ENCODE measurements at regions not wholly inside any gene's neighbourhood (a gene's known extent, or its start where the extent isn't known, plus 50 kb on each side); places are given as distances from the start of the nearest gene placed in this dataset.

GRCh38 chr3:177516158-177517011 lies 319.1 kb upstream of the TBL1XR1 start:
- H3K9me3 ChIP-seq (ENCODE audit: low read length), result no peaks in the 10 kb centered on the region
- H3K27me3 ChIP-seq (ENCODE audit: insufficient read depth, low read depth, low read length), result no peaks in the 10 kb centered on the region
- TF ChIP-seq MXI1 (conservative IDR thresholded peaks at IDR 0.05; ENCODE audit: poor library complexity, severe bottlenecking), result no peak
- TF ChIP-seq REST (IDR thresholded peaks at IDR 0.05; ENCODE audit: borderline replicate concordance), result no peak
- no peak for TF ChIP-seq CTCF (IDR thresholded peaks at IDR 0.05; ENCODE audit: poor library complexity, severe bottlenecking)
- no peak for TF ChIP-seq RAD21 (conservative IDR thresholded peaks at IDR 0.05)
- no peak for TF ChIP-seq EZH2 (IDR thresholded peaks at IDR 0.05; ENCODE audit: borderline replicate concordance, insufficient read depth, low read length, poor library complexity, severe bottlenecking)
- no peak for TF ChIP-seq POLR2AphosphoS5 (IDR thresholded peaks at IDR 0.05)
- no peak for TF ChIP-seq TAF1 (IDR thresholded peaks at IDR 0.05; ENCODE audit: low read depth)
- TF ChIP-seq SMC3 (conservative IDR thresholded peaks at IDR 0.05; ENCODE audit: poor library complexity), result no peak
- no peak for TF ChIP-seq EP300 (conservative IDR thresholded peaks at IDR 0.05; ENCODE audit: poor library complexity, severe bottlenecking)
- no peaks in the 10 kb centered on the region for H3K36me3 ChIP-seq (ENCODE audit: insufficient read depth, low read length)
- no peak overlapping the region for H3K9ac ChIP-seq (ENCODE audit: low read length)
- H3K4me3 ChIP-seq (ENCODE audit: low read length), result no peak overlapping the region
- H3K4me2 ChIP-seq (ENCODE audit: low read length), result no peak overlapping the region
- H3F3A ChIP-seq (ENCODE audit: insufficient read depth, low read length, poor library complexity, severe bottlenecking), result no peaks in the 10 kb centered on the region
- no peak overlapping the region for H2AFZ ChIP-seq (ENCODE audit: low read depth, low read length)
- no peaks in the 10 kb centered on the region for H3K79me2 ChIP-seq (replicated peaks; ENCODE audit: insufficient read depth, low read length)
- no peaks in the 10 kb centered on the region for H3K9me2 ChIP-seq (ENCODE audit: insufficient read depth, low read length)
- no peak overlapping the region for H3K27ac ChIP-seq (ENCODE audit: low read length)
- H4K20me1 ChIP-seq (ENCODE audit: insufficient read depth), result no peaks in the 10 kb centered on the region

- Histone ChIP-seq H3K27me3 (ENCODE audit: insufficient read depth, low read depth, low read length) (no peaks in the 10 kb centered on the region), H3K4me2 (ENCODE audit: low read length) (no peak overlapping the region), H3K9ac (ENCODE audit: low read length) (no peak overlapping the region), H3K9me3 (ENCODE audit: low read length) (no peaks in the 10 kb centered on the region), H3F3A (ENCODE audit: insufficient read depth, low read length, poor library complexity, severe bottlenecking) (no peaks in the 10 kb centered on the region), H3K36me3 (ENCODE audit: insufficient read depth, low read length) (no peaks in the 10 kb centered on the region), H3K79me2 (replicated peaks; ENCODE audit: insufficient read depth, low read length) (no peaks in the 10 kb centered on the region), H3K4me3 (ENCODE audit: low read length) (no peak overlapping the region), H3K9me2 (ENCODE audit: insufficient read depth, low read length) (no peaks in the 10 kb centered on the region), H4K20me1 (ENCODE audit: insufficient read depth) (no peaks in the 10 kb centered on the region), H3K27ac (ENCODE audit: low read length) (no peak overlapping the region), H2AFZ (ENCODE audit: low read depth, low read length) (no peak overlapping the region)
- TF ChIP-seq REST (IDR thresholded peaks at IDR 0.05; ENCODE audit: borderline replicate concordance), result no peak
- no peak for TF ChIP-seq EP300 (conservative IDR thresholded peaks at IDR 0.05; ENCODE audit: poor library complexity, severe bottlenecking)
- no peak for TF ChIP-seq RAD21 (conservative IDR thresholded peaks at IDR 0.05)
- TF ChIP-seq MXI1 (conservative IDR thresholded peaks at IDR 0.05; ENCODE audit: poor library complexity, severe bottlenecking), result no peak
- no peak for TF ChIP-seq EZH2 (IDR thresholded peaks at IDR 0.05; ENCODE audit: borderline replicate concordance, insufficient read depth, low read length, poor library complexity, severe bottlenecking)
- no peak for TF ChIP-seq CTCF (IDR thresholded peaks at IDR 0.05; ENCODE audit: poor library complexity, severe bottlenecking)
- no peak for TF ChIP-seq POLR2AphosphoS5 (IDR thresholded peaks at IDR 0.05)
- TF ChIP-seq TAF1 (IDR thresholded peaks at IDR 0.05; ENCODE audit: low read depth), result no peak
These were observed 320.6 kb upstream of the TBL1XR1 start for GRCh38 chr3:177517906-177518305.

Measured in neural cell (in vitro differentiated cells).